D721Med (cell line): ENCODE measurements at regions not wholly inside any gene's neighbourhood (a gene's known extent, or its start where the extent isn't known, plus 50 kb on each side); places are given as distances from the start of the nearest gene placed in this dataset.

Experiments used
- DNase-seq: peaks from one replicate; pipeline ENCODE4 v3.0.0; 2011; ENCODE audit warnings: low spot score; ENCODE audit not compliant: insufficient read length
- FAIRE-seq: peaks from 2 replicates; lab custom pipeline; 2011; peaks lifted over from hg19 to GRCh38; lab: Jason Lieb, UNC
- TF ChIP-seq, protein P1 (sequence below): IDR thresholded peaks from 2 replicates; pipeline ENCODE4 v1.5.1; 2012; ENCODE audit warnings: mild to moderate bottlenecking, control low read depth; ENCODE audit not compliant: insufficient read depth; ENCODE audit errors: missing control alignments

DNA sequence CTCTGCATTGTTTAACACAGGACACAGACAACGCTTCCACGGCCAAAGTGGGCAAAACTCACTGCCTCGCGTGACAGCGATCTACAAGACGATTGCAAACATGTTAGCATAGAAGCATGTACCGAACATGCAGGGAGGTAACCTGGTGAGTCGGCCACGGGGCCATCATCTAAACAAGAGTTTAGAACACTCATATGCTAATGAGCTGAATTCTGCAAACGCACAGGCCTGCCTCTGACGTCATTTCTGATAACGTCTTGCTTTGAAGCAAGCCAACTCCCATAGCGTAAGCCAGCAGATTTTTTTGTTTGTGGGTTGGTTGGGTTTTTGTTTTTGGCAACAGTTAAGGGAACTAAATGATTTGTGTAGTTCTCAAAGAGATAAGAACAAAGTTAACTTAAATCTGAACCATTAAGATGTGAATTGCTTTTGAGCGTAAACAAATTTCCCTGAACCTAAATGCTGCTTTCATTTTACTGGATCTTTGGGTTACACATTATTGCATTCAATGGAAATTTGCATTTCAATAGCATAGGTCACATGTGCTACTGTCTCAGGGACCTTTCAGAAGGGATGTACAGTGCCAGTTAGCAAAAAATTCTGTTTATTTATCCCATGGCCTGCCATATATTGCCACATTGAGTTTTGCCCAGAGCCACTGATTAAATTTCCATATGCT, 184.5 kb upstream of the PDE10A start:
- no peak for FAIRE-seq
- TF ChIP-seq, protein P1, sequence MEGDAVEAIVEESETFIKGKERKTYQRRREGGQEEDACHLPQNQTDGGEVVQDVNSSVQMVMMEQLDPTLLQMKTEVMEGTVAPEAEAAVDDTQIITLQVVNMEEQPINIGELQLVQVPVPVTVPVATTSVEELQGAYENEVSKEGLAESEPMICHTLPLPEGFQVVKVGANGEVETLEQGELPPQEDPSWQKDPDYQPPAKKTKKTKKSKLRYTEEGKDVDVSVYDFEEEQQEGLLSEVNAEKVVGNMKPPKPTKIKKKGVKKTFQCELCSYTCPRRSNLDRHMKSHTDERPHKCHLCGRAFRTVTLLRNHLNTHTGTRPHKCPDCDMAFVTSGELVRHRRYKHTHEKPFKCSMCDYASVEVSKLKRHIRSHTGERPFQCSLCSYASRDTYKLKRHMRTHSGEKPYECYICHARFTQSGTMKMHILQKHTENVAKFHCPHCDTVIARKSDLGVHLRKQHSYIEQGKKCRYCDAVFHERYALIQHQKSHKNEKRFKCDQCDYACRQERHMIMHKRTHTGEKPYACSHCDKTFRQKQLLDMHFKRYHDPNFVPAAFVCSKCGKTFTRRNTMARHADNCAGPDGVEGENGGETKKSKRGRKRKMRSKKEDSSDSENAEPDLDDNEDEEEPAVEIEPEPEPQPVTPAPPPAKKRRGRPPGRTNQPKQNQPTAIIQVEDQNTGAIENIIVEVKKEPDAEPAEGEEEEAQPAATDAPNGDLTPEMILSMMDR, result no peak
- DNase-seq, result no peak

DNA sequence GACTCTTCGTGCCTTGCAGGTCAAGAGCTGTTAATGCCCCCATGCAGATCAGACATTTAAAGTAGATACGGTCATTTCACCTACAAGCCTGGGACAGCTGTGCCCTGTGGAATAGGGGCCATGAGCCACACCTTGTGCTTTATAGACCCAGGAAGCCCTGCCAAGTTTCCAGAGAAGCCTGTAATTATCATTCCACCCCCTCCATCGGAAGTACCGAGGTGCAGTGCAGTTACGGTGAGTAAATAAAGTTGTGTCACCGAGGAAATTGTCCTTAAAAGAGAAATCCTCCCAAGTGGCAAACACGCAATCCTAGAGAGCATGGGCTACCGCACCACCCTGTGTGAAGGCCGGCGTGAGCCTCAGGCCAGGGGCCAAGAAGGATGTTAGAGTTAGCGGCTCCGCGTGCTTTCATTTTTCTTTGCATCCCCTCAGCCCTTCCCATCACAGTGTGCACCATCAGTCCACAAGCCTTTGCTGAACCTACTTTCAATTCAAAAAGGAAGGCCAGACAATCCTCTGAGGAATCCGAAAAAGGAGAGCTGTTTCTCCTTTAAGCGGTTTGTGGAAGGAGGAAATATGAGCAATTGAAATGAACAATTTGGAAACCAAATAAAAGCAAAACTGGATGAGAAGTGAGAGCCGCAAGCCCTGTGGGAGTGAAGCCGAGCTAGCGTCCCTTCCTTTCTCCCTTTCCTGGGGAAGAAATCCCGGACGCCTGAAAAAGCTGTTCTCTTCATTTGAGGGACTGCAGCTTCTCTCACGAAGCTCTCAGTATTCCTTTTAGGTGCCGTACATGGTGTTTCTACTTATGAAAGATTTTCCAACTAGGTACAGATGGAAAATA, 183.3 kb upstream of the PDE10A start:
- FAIRE-seq, result no peak
- DNase-seq, result no peak
- TF ChIP-seq, protein P1, result no peak

DNA sequence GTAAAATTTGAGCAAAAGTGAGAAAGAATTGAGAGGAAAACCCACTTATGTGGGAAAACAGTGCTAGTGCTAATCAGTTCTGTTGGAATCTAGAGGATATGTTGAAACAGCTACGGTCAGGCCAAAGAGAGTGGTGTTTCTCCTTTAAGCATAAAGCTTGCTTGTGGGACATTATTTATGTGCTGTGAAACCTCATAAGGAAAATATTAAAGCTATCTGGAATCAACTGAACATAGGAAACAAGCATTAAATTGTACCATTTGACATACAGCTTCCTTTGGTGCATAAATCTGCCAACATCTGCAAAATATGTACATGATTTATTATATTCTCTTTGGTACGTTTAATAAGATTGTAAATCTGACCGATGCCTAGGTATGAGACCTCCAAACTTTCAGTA, 182.5 kb upstream of the PDE10A start:
- TF ChIP-seq, protein P1, result no peak
- FAIRE-seq (no peak), DNase-seq (no peak)

DNA sequence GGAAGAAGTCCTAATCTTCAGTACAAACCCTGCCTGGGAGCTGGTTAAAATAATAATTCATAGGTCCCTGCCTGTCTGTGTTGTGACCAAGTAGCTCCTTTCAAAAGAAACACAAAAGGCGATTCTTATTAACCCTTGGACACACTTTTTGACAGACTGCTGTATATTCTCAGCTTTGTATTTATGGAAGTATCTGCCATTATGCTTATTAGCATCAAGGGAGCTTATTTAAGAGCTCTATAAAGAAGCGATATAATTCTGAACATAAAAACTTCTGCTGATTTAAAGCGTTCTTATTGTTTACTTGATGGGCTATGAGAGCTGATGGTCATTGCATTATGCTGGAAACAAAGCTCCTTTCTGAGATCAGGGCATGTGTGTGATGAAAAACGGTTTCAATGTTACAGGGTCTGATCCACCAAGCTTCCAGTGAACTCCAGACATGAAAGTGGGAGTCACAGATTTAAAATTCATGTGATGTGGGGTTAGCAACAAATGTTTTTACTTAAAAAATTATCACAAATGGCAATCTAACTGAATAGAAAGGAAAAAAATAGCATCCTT, 181.8 kb upstream of the PDE10A start:
- TF ChIP-seq, protein P1, result no peak
- FAIRE-seq, result no peak
- no peak for DNase-seq

DNA sequence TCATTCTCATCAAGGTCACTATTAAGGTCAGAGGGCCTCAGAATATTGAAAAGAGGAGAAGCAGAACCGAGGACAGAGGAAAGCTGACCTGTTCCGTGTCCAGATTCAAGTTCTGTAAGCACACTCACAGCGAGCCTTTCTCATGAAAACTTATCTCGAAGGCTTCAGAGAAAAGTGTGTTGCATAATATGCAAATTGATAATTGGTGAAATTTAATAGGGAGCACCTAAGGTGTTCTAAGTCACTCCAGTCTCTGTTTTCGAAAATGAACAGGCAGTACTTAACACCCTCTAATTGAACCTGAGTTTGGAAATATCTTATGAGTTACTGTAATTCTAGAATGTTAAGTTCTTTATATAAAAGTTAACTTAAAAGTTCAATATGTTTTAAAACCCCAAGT, 181.2 kb upstream of the PDE10A start:
- no peak for DNase-seq
- no peak for FAIRE-seq

DNA sequence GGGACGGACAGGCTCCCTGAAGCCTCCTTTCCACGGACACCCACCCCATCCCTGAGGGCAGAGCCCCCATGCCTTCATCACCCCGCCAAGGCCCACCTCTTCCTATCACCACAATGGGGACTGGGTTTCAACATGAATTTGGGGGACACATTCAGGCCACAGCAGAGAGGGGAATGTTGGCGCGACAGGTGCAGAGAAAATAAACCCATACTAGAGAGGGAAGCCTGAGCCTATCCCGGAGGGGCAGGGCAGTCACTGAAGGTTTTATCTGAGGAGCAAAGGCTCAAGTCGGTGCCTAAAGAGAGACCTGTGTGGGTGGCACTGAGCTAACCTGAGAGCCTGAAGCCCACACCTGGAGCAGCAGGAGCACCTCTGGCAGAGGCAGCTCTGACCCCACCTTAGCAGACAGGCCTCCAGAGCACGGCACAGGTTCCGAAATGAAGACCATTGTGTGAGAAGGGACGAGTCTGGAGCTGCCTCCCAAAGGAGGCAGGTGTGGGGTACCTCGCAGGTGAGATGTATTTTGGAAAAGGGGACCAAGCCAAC, 180.6 kb upstream of the PDE10A start:
- TF ChIP-seq, protein P1, result no peak
- FAIRE-seq (no peak), DNase-seq (no peak)

More for the DNA sequence above, 181.2 kb upstream of the PDE10A start:
- TF ChIP-seq, protein P1, result no peak

DNA sequence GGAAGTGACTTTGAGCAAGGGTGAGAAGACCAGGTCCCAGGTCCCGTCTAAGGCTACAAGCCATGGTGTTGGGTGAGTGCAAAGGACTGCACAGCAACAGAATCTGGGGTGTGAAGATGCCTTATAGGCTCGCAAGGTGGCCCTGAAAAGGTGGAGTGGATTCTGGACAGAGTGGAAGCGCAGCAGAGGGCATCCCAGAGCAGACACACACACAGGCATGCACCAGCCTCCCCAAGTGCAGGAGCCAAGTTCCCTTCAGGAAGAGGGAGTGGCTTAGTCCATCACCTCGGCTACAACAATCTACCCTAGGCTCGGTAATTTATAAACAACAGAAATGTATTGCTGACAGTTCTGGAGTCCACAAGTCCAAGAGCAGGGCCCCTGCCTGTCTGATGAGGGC, 180.1 kb upstream of the PDE10A start:
- FAIRE-seq (no peak), DNase-seq (no peak)
- TF ChIP-seq, protein P1, result no peak
